H1 (cell line): ENCODE measurements at regions not wholly inside any gene's neighbourhood (a gene's known extent, or its start where the extent isn't known, plus 50 kb on each side); places are given as distances from the start of the nearest gene placed in this dataset.

Source experiments
- ATF2 ChIP-seq: IDR thresholded peaks from 2 replicates; pipeline ENCODE4 v1.6.1; 2012; ENCODE audit warnings: low read length, inconsistent platforms
- EP300 ChIP-seq, 2 experiments: IDR thresholded peaks; 1 replicate in 1 of 2; 2 replicates in 1 of 2; pipeline ENCODE4 v1.6.1; 2011 to 2012; ENCODE audit warnings: low read depth in 2 of 2, low read length in 2 of 2, mild to moderate bottlenecking in 2 of 2, borderline replicate concordance in 1 of 2, inconsistent platforms in 1 of 2, moderate library complexity in 1 of 2
- GABPA ChIP-seq: IDR thresholded peaks from 2 replicates; pipeline ENCODE4 v1.6.1; 2011; ENCODE audit warnings: mild to moderate bottlenecking, low read length, moderate library complexity, borderline replicate concordance; ENCODE audit not compliant: insufficient read depth
- HDAC2 ChIP-seq, 2 experiments: fragments of 300-600 bp in 1 of 2; sonication (generic) in 1 of 2; IDR thresholded peaks; 2 replicates each; pipeline ENCODE4 v1.6.1; 2011 to 2012; ENCODE audit warnings: low read depth in 2 of 2, low read length in 2 of 2, mild to moderate bottlenecking in 2 of 2, moderate library complexity in 2 of 2, borderline replicate concordance in 1 of 2, inconsistent platforms in 1 of 2
- NRF1 ChIP-seq: IDR thresholded peaks from 2 replicates; pipeline ENCODE4 v1.6.1; 2011; ENCODE audit warnings: mild to moderate bottlenecking, low read depth, low read length, improper control_type of control experiment
- PHF8 ChIP-seq: fragments of 200-600 bp; sonication (generic); conservative IDR thresholded peaks from 2 replicates; pipeline ENCODE4 v1.7.1; 2012; ENCODE audit warnings: low read depth, mild to moderate bottlenecking, inconsistent platforms, low read length, moderate library complexity
- POLR2A ChIP-seq, 2 experiments: IDR thresholded peaks; 1 replicate in 1 of 2; 2 replicates in 1 of 2; pipeline ENCODE4 v1.6.1; 2011; ENCODE audit warnings: low read depth in 2 of 2, low read length in 2 of 2, mild to moderate bottlenecking in 2 of 2; ENCODE audit errors: control extremely low read depth in 1 of 2
- TF ChIP-seq, protein P1 (sequence below), 3 experiments: IDR thresholded peaks; 1 replicate in 2 of 3; 2 replicates in 1 of 3; pipeline versions ENCODE4 v1.5.1 to v1.6.1; 2011; ENCODE audit warnings: low read length in 3 of 3, mild to moderate bottlenecking in 3 of 3, inconsistent platforms in 2 of 3, low read depth in 1 of 3, moderate library complexity in 1 of 3; ENCODE audit not compliant: insufficient read depth in 1 of 3; ENCODE audit errors: control extremely low read depth in 1 of 3

GRCh38 chr3:81195478-81195877 lies 566.0 kb downstream of the GBE1 start:
- no peak for TF ChIP-seq HDAC2 (IDR thresholded peaks at IDR 0.05; ENCODE audit: borderline replicate concordance in 1 of 2, low read depth in 2 of 2, low read length in 2 of 2)
- TF ChIP-seq POLR2A (IDR thresholded peaks at IDR 0.05; ENCODE audit: control extremely low read depth in 1 of 2, low read depth in 2 of 2, low read length in 2 of 2), result no peak
- TF ChIP-seq EP300 (IDR thresholded peaks at IDR 0.05; ENCODE audit: borderline replicate concordance in 1 of 2, low read depth in 2 of 2, low read length in 2 of 2), result no peak
- TF ChIP-seq GABPA, result no peak
- TF ChIP-seq, protein P1, sequence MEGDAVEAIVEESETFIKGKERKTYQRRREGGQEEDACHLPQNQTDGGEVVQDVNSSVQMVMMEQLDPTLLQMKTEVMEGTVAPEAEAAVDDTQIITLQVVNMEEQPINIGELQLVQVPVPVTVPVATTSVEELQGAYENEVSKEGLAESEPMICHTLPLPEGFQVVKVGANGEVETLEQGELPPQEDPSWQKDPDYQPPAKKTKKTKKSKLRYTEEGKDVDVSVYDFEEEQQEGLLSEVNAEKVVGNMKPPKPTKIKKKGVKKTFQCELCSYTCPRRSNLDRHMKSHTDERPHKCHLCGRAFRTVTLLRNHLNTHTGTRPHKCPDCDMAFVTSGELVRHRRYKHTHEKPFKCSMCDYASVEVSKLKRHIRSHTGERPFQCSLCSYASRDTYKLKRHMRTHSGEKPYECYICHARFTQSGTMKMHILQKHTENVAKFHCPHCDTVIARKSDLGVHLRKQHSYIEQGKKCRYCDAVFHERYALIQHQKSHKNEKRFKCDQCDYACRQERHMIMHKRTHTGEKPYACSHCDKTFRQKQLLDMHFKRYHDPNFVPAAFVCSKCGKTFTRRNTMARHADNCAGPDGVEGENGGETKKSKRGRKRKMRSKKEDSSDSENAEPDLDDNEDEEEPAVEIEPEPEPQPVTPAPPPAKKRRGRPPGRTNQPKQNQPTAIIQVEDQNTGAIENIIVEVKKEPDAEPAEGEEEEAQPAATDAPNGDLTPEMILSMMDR (IDR thresholded peaks at IDR 0.05; ENCODE audit: control extremely low read depth in 1 of 3, insufficient read depth in 1 of 3, low read depth in 1 of 3, low read length in 3 of 3), result no peak
- TF ChIP-seq ATF2, result no peak
- no peak for TF ChIP-seq NRF1
- TF ChIP-seq PHF8, result no peak
